SHP77 treated with DMSO at 0.1 percent for 48 hours (cell line): ENCODE measurements at regions not wholly inside any gene's neighbourhood (a gene's known extent, or its start where the extent isn't known, plus 50 kb on each side); places are given as distances from the start of the nearest gene placed in this dataset.
A peak's percentile ranks its signal among the peaks of the same experiment; 100 is the strongest.

Experiments used
- DNase-seq: peaks from one replicate; lab custom pipeline; 2025; lab: John Stamatoyannopoulos, UW

DNA sequence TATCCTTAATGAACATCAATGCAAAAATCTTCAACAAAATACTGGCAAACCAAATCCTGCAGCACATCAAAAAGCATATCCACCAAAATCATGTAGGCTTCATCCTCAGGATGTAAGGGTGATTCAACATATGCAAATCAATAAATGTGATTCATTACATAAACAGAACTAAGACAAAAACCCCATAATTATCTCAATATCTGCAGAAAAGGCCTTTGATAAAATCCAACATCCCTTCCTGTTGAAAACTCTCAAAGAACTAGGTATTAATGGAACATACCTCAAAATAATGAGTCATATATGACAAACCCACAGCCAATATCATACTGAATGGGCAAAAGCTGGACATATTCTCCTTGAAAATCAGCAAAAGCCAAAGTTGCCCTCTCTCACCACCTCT is 54.6 kb upstream of the DEPDC1 start:
- no peak for DNase-seq

DNA sequence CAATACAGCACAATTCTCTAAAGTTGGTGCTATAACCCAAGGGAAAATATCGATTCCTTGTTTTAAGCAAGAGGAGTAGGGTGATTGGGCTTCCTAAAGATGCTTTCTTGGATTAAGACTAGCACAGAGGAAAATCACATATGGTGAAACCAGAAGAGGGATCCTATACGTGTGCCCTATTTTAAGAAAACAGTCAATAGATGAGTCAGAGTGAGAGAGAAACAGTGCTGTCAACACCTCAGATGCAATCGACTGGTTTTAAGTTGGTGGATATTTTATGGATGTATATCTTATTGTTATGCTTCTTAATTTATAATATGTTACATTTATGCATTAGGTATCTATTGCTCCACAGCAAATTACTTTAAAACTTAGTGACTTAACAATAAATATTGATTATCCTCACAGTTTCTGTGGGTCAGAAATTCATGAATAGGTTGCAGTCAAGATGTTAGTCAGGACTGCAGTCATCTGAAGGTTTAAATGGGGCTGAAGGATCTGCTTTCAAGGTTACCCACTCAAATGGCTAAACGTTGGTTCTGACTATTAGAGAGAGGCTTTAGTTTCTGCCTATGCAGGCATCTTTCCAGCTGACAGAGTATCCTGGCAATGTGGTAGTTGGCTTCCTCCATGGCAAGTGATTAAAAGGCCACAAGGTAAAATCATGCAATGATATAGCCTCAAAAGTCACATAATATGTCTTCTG is 61.6 kb upstream of the DEPDC1 start:
- DNase-seq = no peak

DNA sequence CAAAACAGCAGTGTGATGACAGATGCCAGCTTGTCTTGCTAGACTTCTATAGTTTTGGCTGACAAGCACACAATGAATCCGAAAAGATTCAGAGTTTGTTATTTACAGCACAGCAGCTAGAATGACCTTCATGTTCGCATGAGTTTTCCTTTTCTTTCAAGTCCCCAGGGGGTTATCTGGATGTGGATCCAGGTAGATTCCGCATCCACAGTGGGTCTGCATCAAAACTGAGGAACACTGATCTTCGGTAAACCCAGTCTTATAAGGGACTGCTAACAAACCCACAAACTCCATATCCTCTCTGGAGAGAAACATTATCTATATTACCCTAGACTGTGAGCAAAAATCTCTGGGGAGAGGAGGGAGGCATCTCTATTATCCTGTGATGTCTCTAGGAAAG is 69.0 kb upstream of the DEPDC1 start:
- DNase-seq = no peak

DNA sequence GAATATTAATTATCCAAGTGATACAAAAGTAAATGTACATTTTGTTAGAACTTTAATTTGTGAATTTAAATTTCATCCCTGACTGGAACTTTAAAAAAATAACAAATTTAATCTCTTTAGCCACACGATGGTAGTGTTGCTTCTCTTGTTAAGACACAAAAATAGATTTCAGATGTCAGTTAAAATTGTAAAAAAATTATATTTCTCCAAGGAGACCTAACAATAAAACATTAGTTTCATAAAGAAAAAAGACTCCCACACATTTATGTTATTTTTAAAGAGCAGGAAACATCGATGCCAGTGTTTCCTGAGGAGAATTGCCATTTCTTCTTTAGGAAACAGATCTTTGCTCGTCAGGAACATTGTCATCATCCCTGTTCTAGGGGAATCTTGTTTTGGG is 74.0 kb upstream of the DEPDC1 start:
- no peak for DNase-seq

DNA sequence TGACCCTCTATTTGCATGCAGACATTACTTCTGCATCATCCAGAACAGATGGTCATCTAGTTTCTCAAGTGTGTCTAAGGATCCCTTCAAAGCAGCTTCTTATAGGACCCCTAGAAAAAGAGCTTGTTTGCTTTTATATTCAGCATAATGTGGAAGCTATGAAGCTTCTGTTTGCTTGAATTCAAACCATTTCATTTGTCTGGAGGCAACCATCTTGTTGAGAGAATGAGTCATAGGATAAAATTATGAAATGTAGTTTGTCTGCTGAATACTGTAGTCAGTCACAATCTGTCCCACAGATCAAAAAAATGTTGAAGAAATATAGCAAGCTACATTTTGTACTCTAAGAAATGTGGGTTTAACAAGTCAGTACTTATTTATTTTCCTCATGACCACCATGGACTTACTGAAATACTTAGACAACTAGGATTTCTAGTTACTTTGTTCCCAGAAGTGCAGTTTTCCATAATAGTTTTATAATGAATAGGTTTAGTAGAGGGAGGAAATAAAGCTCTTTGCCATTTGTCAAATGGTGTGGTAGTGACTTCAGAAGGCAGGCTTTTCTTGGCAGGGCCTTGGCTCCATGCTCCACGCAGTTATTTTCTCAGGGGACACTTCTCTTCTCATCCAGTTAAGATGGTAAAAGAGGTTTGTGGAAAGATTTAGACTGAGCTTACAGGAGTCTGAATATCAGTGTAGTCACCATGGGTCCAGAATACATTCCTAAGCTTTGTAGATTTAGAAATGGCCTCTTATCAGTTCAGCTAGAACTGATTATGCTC is 74.8 kb upstream of the DEPDC1 start:
- DNase-seq = no peak

DNA sequence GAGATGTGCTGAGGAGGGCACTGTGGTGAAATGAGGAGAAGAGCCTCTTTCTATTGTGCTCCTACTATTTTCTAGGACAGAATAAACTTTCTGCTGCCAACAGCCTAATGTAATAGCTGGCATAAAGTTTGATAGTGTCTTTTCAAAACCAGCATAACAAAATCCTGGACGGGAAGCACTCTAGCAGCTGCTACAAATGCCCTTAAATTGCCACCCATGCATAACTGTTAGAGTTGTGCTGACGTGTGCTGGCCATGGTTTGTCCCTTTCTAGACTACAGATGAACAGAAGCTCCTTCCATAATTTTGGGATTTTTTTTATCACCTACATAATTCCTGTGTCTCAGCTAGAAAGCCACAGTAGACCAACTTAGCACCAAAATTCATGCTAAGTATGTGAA is 88.5 kb upstream of the DEPDC1 start:
- DNase-seq = peak; percentile 33

DNA sequence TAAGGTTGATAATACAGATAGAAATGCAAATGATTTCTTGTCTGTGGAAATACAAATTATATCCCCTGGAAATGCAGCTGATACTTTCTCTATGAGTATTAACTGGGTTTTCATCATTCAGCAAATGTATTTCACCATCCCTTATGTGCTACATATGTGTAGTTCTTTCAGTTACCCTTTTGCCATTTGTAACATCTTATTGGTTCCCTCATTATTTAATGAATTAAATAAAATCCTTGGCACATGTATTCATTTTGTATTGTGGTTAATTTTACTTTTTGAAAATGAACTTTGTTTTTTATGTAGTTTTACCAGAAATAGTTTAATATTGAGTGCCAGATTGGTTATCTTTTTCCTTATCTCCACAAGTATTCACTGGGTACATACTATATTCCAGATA is 89.9 kb upstream of the DEPDC1 start:
- DNase-seq = no peak

DNA sequence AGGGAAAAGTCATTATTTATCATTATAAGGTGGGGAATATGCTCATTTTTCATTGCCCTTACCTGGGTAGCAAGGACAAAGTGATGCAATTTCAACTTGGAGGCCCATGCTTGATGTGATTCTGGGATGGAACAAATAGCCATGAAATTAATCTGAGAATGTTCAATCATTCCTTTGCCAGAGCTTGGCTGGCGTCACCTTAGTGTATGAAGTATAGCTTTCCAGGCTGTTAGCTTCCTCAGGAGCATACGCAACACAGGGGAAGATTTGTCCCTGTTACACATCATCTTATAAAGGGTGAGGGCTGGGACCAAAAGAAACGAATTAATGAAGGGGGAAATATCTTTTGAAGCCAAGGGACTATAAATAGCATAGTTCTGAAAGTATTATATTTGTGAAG is 91.4 kb upstream of the DEPDC1 start:
- DNase-seq = no peak

DNA sequence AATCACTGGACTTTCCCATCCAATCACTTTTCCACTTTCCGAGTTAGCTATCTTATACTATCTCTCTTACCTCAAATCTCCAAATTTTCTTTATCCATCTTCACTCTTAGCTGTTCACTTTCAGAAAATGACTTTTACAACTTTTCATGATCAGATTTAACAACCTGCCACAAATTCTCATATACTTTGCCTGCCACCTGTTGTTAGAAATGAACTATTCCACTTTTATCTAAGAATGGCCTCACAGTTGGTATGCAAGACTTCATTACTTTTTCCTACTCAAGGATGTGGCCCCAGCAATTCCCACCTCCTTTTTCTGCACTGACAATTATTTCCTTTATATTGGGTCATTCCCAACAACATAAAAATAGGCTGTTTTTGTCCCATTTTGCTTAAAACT is 93.6 kb upstream of the DEPDC1 start:
- no peak for DNase-seq

DNA sequence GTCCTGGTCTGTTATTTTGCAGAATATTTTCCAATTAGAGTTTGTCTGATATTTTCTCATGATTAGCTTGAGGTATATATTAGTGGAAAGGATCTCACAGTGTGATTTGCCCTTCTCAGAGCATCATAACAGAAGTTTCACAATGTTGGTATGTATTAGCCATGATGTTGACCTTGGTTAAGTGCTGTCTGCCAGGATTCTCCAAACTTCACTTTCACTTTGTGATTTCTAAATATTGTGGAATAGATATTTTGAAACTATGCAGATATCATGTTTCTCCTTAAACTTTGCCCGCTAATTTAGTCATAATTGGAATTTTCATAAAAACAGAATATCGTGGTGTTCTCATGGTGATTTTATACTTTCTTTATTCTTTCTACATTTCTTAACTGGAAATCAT is 98.0 kb upstream of the DEPDC1 start:
- DNase-seq = no peak

DNA sequence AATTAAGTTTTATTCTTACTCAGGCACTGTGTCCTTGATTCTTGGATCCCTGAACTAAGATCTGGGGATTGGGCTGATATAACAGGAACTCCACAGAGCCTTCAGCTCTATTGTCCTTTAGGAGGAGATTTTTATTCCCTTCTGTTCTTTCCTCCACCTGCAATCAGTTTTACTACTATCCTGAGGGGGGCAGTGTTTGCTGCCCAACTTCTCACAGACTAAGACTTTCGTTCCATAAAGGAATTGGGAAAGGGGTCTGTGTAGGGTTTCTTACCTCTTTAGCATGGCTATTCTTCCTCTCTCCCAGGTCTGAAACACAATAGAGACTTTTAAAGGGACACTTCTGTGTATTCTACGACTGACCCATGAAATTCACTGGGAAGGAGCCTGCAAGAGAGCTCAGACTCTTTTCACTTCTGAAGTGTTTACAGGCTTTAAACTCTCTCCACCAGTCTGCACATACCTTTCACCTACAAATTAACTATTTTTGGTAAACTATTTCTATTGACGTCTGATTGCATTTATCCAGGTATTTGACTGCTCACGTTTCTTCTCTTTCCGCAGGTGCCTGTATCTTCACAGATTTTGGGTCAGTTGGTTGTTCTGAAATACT is 103.3 kb upstream of the DEPDC1 start:
- DNase-seq = no peak

DNA sequence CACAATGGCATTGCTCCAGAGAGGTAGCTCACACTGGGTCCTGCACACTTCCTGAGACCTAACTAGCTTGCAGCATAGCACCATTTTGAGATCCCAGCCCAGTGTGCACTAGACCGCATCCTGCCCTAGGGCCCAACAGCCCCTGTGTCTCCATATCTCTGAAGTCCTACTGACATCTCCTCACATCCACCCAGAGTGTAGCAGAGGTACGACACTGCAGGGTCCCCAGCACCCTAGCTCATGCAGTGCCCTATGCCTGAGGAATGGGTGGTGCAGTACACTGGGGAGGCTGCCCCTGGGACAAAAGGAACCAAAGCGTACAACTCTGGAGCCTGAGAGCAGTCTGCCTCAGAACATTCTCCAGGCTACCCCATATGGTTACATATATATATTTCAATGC is 111.4 kb upstream of the DEPDC1 start:
- DNase-seq = no peak

DNA sequence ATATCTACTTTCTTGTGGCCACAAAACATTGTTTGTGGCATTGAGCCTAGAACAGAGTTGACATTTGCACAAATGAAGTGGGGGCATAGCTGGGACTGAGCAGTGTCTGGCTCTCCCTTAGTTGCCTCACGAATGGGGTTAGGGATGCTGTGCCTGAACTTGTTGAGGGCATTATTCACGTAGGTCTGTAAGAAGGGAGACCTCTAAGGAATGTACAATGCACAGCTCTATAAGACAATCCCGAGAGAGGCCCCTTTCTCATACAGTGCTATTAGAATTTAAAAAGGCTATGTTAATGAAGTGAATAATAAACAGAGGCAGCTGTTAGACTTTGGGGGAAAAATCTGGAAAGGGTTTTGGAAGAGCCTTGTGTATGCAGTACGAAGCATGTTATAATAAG is 118.4 kb upstream of the DEPDC1 start:
- DNase-seq = no peak

DNA sequence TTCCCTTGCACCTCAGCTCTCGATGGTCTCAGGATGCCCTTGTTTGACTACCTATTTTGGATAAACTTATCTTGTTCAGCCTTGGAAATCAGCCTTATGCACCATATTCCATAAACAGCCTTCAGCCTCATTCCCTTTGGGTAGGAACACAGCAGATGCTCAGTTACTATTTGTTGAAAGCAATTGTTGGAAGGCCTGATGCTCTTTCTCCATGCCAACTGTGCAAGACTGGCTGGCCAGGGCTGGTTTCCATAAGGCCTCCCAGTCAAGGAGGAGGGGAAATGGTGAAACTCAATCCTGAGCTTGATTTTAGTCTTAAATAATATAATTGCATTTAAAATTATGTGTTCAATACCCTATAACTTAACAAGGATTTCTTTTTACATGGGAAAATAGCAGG is 121.1 kb upstream of the DEPDC1 start:
- DNase-seq = no peak

DNA sequence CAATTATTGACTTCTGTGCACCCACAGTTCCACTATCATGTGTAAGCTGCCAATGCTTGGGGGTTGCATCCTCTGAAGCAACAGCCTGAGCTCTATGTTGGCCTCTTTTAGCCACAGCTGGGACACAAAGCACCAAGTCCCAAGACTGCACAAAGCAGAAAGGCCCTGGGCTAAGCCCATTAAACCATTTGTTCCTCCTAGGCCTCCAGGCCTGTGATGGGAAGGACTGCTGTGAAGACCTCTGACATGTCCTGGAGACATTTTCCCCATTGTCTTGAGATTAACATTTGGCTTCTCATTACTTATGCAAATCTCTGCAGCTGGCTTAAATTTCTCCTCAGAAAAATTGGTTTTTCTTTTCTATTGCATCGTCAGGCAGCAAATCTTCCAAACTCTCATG is 123.7 kb upstream of the DEPDC1 start:
- no peak for DNase-seq

DNA sequence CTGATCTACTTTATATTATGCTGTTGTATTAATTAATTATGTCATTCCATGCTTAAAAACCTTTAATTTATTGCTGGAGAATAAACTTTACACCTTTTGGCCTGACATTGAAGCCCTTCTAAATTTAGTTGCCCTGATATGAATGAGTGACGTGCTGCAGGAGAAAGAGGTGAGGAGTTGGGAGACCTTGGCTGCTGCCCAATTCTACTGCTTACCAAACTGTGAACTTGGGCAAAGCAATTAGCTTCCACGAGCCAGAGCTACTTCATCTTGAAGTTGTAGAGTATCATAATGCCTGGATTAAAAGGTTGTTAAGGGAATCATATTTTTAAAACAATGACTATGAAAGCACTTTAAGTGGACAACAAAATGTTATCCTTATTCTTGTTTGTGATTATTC is 126.8 kb upstream of the DEPDC1 start:
- DNase-seq = no peak

DNA sequence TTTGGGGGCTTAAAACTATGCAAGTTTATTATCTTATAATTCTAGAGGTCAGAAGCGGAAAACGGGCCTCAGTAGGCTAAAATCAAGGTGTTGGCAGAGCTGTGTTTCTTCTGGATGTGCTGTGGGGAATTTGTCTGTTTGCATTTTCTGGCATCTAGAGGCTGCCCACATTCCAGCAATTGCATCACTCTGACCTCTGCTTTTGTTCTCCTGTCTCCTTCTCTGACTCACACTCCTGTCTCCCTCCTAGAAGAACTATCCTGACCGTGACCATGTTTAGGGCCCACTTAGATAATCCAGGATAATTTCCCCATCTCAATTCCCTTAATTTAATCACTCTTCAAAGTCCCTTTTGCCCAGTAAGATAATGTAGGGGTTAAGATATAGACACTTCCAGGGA is 127.4 kb upstream of the DEPDC1 start:
- no peak for DNase-seq

DNA sequence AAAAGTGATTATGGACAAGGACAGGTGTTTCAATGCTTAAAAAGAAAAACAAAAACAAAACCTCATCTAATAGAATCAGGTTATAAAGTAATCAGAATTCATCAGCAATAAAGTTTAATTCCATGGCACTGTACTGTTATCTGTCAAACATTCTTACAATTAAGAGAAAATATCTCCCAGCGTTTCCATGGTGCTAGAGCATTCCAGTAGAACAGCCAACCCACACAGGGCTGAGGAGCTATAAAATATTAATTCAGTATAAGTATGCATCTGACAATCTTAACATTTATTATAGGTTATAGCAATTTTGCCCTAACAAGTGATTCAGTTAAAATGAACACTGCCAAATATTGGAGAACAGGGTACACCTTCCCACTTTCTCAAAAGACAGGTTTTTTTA is 128.7 kb upstream of the DEPDC1 start:
- no peak for DNase-seq

DNA sequence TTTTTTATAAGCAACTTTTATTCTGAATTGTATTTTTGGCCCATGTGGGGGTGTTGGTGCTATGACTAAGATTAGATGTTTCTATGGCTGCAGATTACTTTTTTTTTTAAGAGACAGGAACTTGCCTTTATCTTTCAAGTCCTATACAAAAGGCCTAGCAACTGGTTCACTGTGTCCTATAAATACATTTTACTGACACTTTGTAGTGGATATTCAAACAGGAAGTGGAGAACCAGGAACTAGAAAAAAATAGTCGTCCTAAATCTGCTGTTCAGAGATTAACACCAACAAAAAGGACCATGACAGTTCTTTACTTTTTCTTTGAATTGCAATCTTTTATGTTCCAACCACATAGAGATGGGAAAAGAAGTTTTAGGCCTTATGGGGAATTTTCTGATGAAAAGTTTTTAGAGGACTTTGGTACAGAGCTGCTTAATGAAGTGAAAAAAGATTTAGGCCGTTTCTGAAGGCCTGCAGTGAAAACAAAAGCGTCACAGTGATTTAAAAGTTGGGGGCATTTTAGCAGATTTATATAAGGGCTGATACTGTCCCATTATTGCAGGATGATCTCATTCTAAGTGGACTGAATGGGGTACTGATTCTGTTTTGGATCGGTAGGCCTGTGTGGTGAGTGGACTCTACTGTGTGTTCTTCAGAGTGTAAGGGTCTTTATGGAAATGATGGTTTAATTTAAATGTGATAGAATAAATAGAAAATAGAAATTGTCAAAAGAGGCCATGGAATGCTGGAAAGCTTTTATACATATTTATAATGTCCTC is 136.4 kb upstream of the DEPDC1 start:
- DNase-seq = no peak

DNA sequence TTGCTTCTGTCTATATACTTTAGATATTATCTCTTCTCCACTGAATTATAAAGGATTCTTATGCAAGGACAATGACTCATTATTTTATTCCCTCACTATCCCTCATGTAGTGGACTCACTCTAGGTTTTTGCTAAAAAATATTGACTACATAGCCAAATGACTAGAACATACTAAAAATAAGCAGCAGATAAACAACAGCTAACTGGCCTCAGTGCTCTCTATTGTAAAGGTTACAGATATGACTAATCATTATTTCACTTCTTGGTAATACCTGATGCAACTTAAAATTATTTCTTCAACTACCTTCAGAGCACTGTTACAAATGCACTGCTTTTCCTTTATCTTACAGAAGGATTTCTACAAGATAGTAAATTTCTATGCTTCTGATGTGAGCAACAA is 147.6 kb upstream of the DEPDC1 start:
- no peak for DNase-seq

DNA sequence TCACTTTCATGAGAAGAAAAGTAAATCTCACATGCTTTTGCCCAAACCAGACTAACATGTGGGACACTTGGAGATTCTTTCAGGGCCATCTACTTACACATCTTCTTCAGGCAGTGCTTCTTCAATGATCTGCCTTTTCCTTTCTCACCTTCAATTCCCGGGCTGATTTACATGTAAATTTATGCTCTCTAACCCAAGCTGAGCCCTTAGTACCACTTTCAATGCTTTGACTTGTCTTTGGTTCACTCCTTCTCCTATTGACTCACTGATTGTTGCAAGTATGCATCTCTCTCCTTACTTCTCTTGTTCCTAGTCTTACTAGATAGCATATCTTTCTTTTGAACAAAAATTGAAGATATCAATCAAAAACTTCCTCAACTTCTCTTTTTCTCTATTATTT is 154.2 kb upstream of the DEPDC1 start:
- no peak for DNase-seq

DNA sequence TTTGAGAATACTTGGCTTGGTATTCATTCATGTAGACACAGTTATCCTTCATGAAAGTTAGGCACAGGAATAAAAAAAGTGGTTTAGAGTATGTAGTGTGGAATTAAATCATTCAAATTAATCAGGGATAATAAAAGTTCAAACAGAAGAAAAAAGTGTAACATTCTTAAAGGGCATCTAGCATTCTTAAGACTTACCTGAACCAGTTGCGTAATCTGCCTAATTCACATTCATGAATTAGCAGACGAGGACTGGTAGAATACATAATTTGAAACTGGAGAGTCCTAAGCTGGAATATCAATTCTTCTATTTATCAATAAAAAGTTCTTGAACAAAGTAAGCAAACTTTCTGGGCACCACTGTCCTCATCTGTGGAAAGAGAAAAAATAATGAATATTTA is 157.0 kb upstream of the DEPDC1 start:
- no peak for DNase-seq

DNA sequence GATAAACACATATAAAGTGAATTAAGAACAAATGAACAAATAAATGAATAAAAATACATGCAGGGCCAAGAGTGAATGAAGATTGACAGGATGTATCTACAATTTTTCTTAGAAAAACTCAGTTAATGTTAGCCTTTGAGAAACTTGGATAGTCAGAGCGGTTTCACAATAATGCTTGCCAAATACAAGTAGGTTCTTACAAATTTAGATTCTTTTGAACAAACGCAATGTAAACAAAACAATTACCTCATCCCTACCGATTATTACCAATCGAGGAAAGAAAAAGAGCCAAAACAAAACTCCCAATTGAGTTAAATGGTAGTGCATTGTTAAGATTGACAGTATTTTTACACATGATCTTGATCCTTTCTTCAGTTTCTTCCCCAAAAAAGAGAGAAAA is 176.9 kb upstream of the DEPDC1 start:
- DNase-seq = no peak
